22Rv1 (cell line): ENCODE measurements at regions not wholly inside any gene's neighbourhood (a gene's known extent, or its start where the extent isn't known, plus 50 kb on each side); places are given as distances from the start of the nearest gene placed in this dataset.

Source experiments
- ZFX ChIP-seq: fragments of 450-650 bp; IDR thresholded peaks from 2 replicates; pipeline ENCODE4 v1.6.1; 2017; ENCODE audit warnings: antibody characterized with exemption, borderline replicate concordance
- TF ChIP-seq, protein P1 (sequence below): fragments of 450-650 bp; IDR thresholded peaks from 2 replicates; pipeline ENCODE4 v1.5.1; 2017; ENCODE audit warnings: mild to moderate bottlenecking

DNA sequence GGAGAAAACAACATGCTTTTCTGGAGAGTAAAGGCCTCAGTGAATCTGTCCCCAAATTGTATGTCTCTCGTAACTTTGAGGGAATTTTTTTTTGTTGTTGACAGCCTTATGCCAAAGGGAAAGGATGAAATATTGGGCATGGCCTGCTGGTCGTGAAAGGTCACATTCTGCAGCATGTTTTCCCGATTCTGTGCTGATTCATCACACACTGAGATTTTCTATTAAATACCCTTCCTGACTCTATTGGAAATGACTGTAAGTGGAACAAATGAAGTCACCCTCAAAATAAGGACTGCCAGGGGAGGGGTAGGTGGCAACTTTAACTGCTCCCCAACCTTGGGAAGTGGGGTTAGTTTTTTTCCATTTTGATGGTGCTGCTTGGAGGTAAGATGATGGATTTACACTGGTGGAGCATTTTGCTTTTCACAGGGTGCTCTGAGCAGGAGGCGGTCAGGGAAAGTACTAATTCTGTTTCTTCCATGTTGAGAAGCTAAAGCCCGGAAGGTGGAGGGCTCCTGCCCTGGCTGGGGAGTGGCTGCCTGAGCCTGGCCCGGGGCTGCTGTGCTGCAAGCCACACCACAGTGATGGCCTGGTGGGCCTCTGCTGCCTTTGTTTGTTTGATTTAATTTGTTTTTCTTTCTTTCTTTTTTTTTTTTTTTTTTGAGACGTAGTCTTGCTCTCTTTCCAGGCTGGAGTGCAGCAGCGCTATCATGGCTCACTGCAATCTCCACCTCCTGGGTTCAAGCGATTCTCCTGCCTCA lies 116.8 kb upstream of the SPATA13 start:
- TF ChIP-seq, protein P1, sequence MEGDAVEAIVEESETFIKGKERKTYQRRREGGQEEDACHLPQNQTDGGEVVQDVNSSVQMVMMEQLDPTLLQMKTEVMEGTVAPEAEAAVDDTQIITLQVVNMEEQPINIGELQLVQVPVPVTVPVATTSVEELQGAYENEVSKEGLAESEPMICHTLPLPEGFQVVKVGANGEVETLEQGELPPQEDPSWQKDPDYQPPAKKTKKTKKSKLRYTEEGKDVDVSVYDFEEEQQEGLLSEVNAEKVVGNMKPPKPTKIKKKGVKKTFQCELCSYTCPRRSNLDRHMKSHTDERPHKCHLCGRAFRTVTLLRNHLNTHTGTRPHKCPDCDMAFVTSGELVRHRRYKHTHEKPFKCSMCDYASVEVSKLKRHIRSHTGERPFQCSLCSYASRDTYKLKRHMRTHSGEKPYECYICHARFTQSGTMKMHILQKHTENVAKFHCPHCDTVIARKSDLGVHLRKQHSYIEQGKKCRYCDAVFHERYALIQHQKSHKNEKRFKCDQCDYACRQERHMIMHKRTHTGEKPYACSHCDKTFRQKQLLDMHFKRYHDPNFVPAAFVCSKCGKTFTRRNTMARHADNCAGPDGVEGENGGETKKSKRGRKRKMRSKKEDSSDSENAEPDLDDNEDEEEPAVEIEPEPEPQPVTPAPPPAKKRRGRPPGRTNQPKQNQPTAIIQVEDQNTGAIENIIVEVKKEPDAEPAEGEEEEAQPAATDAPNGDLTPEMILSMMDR: no peak
- TF ChIP-seq ZFX: no peak
